ENCODE measurements at regions not wholly inside any gene's neighbourhood (a gene's known extent, or its start where the extent isn't known, plus 50 kb on each side); places are given as distances from the start of the nearest gene placed in this dataset.
"Not testable (repeated sequence)": the region's sequence is repeated elsewhere in the genome, so short reads cannot be mapped to it uniquely, and the experiment has no call there.

DNA sequence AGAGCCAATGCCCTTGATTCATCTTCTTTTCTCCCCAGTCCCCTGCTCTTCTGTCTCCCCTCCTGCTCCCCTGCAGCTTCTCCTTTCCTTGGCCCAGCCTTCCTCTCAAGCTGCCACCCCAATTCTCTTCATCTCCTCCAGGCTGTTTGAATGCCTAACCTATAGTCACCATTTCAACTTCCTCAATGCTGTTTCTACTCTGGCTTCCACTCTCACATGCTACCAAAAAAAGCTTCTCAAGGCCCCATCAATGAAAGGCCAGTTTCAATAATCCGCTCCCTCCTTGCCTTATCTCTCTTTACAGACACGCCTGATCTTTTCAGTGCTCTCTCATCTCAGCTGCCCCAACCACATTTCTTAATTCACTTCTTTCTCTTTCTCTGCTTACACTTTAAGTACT is 212.2 kb upstream of the GPR149 start:
- intact Hi-C loops (cut with DNase I), result no loop called here
- ATAC-seq (no peak), DNase-seq (no peak)

DNA sequence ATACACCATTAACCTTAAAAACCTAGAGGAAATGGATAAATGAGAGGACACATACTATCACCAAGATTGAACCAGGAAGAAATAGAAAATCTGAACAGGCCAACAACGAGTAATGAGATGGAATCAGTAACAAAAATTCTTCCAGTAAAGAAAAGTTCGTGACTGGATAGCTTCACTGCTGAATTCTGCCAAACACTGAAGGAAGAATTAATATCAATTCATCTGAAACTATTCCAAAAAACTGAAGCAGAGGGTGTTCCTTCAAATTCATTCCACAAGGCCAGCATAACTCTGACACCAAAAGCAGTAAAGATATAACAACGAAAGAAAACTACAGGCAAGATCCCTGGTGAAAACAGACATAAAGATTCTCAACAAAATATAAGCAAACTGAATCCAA is 195.8 kb upstream of the GPR149 start:
- intact Hi-C loops (cut with DNase I), result no loop called here
- DNase-seq (no peak), ATAC-seq (no peak)

DNA sequence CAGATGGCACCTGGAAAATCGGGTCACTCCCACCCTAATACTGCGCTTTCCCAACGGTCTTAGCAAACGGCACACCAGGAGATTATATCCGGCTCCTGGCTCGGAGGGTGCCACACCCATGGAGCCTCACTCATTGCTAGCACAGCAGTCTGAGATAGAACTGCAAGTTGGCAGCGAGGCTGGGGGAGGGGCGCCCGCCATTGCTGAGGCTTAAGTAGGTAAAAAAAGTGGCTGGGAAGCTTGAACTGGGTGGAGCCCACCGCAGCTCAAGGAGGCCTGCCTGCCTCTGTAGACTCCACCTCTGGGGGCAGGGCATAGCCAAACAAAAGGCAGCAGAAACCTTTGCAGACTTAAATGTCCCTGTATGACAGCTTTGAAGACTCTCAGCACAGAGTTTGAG is 189.6 kb upstream of the GPR149 start:
- ATAC-seq; DNase-seq; intact Hi-C loops (cut with DNase I): not testable (repeated sequence)

DNA sequence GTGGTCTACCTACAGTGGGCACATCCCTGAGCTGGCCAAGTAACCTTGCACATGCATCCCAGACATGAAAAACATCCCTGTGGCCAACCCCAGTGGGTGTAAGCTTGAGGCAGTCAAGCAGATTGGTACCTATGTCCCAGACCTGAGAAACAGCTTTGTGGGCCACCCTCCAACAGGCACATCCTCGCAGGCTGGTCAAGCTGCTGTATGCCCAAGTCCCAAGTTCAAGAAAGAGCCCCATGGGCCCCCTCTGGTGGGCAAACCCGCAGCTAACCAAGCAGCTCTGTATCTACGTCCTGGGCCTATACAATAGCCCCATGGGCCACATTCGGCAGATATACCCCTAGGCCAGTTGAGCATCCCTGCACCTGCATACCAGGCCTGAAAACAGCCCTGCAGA is 186.3 kb upstream of the GPR149 start:
- no peak for DNase-seq
- intact Hi-C loops (cut with DNase I), result no loop called here
- no peak for ATAC-seq

DNA sequence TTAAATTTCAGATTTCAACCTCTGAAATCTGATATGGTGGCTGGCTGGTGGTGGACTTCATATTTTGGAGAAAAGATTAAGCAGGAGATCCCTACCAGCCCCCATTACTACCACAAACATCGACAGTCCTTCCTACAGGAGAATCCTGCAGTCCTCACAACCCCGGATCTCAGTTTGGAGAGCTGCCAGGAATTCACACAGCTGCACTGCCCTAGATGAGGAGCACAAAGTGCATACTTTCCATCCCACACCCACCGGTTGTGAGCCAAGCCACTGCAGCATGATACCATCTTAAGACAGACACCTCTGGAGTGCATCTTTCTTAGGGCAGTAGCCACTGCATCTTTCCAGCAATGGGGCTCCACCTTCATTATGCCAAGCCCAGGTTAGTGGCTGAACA is 185.5 kb upstream of the GPR149 start:
- intact Hi-C loops (cut with DNase I), result no loop called here
- ATAC-seq (no peak), DNase-seq (no peak)

DNA sequence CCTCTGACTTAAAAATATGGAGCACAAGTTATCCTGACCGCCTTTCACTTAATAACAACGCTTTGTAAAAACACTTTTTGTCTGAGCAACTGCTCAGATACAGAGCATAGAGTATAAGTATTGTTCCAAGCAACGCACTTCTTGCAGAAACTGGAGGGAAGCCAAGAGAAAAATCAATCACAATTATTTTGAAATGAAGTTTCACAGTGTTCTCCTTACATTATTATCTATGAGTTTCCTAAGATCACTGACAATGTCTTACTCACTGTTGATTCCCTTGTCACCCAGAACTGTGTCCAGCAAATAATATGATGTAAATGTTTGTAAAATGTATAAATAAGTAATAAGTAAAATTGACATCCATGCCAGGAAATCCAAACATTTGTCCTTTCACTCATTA is 184.6 kb upstream of the GPR149 start:
- intact Hi-C loops (cut with DNase I), result no loop called here
- ATAC-seq (no peak), DNase-seq (no peak)

DNA sequence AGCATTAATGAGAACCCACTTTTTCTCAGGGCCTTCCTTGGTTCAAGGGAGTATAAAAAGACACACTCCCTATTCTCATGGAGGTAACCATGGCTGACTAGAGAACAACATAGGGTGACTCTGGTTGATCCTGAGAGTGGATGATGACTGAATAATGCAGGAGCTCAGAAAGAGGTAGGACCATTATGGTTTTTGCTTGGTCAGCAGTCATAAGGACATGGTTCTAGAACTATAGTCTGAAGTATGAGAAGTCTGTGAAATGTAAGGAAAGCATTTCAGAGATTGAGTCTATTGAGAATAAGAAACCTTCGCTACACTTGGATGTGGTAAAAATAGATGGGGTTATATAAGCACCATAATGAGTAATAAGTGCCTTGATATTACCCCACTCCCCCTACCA is 184.1 kb upstream of the GPR149 start:
- no peak for ATAC-seq
- intact Hi-C loops (cut with DNase I), result no loop called here
- no peak for DNase-seq

DNA sequence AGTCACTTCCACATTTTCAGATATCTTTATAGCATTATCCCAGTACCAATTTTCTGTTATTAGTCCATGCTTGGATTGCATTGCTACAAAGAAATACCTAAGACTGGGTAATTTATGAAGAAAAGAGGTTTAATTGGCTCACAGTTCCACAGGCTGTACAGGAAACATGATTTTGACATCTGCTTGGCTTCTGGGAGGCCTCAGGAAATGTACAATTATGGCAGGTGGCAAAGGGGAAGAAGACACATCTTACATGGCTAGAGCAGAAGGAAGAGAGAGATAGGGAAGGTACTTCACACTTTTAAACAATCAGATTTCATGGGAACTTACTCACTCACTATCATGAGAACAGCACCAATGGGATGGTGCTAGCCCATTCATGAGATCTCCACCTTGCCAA is 172.3 kb upstream of the GPR149 start:
- intact Hi-C loops (cut with DNase I), result no loop called here
- no peak for DNase-seq
- no peak for ATAC-seq

DNA sequence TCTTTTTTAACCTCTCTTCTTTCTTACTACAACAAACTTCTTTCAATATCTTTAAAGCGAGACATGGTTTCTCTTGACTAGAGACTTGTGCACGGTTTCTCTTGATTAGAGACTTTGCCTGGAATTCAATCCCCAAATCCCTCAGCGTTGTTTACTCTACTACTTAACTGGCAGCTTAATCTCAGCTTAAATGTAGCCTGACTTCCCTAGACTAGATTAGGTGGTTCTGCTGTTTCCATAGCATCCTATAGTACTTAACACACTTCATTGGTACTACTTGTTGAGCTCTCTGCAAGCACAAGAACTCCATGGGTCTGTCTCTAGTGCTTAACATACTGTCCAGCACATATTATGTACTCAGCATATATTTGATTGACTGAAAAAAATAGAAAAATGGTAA is 168.2 kb upstream of the GPR149 start:
- intact Hi-C loops (cut with DNase I), result loop anchor here in 1 of 2 donors (5.0 kb wide), 1 partner anchor 734 kb away; no protein-coding TSS in a partner anchor

DNA sequence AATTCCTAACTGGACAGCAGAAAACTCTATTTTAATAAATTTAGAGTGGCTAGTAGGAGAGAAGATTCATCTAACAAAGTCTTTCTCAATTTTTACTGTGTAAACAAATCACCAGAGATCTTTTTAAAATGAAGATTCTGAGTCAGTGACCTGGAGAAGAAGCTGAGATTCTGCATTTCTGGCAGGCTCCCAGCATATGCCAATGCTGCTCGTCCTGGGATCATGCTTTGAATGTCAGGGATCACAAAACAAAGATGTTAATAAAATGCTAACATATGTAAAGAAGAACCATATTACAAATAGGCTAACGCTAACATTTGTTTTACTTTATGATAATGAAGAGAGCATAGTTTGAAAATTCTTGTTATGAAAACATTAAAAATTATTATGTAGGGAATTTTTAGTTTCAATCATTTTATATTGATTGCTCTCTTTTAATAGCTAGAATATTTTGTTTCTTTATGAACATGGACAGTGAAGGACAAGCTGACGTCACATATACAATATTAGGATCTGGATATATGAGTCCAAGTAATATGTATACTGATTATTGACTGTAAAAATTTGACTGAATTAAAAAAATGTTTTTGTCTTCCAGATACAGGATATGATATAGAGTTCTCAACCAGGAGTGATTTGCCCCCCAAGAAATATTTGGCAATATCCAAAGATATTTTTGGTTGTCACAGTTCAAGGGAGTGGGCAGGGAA is 160.8 kb upstream of the GPR149 start:
- intact Hi-C loops (cut with DNase I), result no loop called here
- ATAC-seq, result no peak
- no peak for DNase-seq

More for the DNA sequence above, 168.2 kb upstream of the GPR149 start:
- DNase-seq, result no peak
- no peak for ATAC-seq

DNA sequence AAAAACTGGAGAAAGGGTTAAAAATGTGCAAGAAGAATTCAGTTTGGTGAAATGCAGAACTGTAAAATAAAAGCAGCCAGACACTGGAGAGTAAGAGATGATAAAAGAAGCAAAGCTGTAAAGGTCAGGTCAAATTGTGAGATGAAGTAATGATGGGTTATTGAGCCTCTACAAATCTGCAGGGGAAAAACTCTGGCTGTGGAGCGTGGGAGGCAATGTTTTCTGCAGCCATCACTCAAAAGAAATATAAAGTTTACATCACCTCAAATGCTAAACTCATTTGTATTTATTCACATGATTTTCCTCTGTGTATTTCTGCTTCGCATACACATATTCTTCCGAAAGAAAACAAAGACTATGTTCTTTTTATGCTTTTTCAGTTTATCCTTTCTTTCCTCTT is 158.8 kb upstream of the GPR149 start:
- DNase-seq (no peak), ATAC-seq (no peak)
- intact Hi-C loops (cut with DNase I), result no loop called here

DNA sequence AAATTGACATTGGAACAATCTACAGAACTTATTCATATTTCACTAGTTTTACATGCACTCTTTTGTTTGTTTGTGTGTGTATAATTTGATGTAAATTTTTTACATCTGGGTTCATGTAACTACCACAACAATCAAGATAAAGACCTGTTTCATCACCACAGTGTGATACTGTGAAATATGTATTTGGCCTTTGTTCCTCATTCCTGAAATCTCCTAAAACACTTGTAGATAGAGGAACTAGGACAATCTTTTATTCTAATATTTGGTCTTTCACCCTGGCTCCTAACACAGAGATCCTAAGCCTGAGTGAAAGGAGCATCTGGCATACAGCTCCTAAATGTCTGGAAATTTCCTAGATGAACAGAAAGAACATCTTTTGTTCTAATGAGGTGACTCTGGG is 155.0 kb upstream of the GPR149 start:
- DNase-seq (no peak), ATAC-seq (no peak)
- intact Hi-C loops (cut with DNase I), result no loop called here

DNA sequence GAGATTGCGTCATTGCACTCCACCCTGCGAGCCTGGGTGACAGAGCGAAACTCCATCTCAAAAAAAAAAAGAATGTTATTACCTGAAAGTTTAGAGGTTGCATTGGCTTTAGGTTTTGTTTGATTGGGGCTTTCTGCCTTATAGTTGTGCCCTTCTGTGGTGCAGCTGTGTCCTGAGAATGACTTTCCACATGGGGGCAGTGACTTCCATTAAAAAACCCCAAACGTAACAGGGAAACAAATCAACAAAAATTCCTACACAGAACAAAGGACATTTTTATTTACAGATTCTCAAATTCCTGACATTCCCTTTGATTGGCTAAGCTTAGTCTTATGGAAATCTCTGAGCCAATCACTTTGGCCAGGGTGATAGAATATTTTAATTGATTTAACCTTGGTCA is 154.1 kb upstream of the GPR149 start:
- no peak for DNase-seq
- ATAC-seq, result no peak
- intact Hi-C loops (cut with DNase I), result no loop called here

DNA sequence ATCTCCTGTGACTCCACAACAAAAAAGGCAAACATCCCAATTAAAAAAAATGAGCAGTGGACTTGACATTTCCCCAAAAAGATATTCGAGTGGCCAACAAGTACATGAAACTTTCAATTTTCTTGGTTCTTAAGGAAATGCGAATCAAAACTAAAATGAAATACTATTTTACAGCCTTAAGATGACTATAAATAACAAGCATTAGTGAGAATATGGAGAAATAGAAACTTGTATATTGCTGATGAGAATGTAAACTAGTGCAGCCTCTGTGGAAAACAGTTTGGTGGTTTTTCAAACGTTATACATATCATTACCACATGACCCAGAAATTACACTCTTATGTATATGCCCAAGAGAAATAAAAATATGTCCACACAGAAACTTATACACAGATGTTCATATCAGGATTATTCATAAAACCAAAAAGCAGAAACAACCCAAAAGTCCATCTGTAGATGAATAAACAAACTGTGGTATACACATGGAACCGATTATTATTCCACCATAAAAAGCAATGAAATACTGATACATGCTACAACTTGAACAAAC is 153.2 kb upstream of the GPR149 start:
- ATAC-seq, result no peak
- intact Hi-C loops (cut with DNase I), result no loop called here
- no peak for DNase-seq

DNA sequence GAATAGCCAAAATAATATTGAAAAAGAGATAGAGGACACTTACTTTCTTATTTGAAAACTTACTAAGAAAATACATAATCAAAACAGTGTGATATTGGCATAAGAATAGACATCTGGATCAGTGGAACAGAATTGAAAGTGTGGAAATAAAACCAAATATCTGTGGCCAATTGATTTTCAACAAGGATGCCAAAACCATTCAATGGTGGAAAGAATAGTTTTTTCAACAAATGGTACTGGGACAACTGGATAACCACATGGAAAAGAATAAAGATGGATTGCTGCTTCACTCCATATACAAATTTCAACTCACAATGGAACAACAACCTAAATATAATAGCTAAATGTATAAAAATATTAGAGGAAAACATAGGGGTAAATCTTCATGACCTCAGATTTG is 152.5 kb upstream of the GPR149 start:
- intact Hi-C loops (cut with DNase I), result no loop called here
- ATAC-seq (no peak), DNase-seq (no peak)

DNA sequence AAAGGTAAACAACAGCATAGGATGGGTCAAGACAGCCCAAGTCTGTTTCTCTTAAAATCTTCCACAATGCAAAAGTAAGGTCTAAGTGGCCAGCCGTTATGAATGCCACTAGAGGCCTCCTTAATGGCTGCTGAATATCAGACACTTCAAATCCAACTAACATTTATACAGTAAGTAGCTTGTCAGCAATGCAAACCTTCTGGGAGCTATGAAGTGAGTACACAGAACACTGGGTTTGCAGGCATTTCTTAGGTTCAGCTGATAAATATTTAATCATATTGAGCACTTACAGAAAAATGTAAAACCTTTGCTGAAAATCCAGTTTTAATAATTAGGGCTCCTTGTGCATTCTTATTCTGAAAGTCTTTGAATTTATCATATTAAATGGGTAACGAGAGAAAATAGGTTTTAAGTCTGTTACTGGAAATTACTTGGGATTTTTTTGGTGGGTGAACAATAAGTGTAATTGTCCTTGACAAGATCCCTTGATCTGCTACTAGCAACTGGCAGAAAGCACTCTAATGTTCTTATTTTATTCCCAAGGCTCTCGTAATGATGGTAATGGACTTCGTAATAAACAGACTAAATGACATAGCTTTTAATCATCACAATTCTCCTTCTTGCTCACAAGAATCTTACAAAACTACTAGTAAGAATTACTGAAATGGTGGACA is 141.7 kb upstream of the GPR149 start:
- no peak for ATAC-seq
- intact Hi-C loops (cut with DNase I), result no loop called here
- DNase-seq, result no peak

DNA sequence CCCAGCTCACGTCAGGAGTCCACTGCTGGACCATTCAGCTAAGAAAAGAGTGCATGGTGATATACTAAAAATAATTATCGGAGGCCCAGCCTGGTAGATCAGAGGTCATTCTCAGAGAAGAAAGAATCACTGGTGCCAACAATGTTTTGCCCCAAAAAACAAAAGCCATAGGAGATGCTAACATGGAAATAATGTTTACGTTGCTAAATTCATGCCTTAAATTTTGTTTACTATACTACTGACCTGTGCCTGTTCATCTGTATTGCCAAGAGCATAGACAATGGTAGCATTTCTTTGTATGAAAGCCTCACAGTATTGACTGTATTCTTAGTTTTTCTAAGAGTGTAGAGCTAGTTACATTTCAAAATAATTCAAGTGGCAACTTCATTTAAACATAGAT is 138.1 kb upstream of the GPR149 start:
- DNase-seq (no peak), ATAC-seq (no peak)
- intact Hi-C loops (cut with DNase I), result no loop called here

DNA sequence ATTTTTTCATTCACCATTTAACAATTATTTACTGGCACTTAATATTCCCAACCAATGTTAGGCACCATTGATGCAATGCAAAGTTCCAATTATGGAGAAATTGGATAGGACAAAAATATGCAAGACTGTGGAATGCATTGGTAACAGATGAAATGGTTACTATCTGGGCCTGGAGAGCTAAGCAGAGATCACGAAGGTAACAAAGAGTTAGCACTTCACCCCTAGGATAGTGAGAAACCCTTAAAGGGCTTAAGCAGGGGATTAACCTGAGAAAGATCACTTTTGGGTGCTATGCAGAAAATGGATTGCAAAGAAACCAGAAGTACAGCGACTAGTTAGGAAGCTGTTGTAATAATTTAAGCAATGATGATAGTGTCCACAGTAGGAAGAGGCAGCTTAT is 129.6 kb upstream of the GPR149 start:
- intact Hi-C loops (cut with DNase I), result no loop called here
- ATAC-seq (no peak), DNase-seq (no peak)

DNA sequence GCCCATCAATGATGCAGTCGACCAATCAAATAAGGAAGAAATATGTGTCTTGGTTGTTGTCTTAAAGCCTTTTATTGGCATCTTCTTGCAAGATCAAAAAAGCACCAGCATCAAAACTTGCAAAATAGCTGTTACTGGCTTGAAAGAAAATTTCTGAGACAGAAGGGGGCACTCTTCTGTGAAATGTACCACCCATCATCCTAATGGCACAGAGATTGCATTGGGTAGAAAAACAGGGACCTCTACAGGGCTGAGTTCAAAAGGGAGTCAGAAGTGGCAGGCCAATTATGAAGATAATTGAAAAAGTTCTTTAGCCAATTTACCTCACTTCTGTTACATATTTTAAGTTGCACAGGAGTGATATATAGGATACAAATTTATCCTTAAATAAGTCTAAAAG is 122.3 kb upstream of the GPR149 start:
- intact Hi-C loops (cut with DNase I), result no loop called here
- DNase-seq, result no peak
- ATAC-seq, result no peak

DNA sequence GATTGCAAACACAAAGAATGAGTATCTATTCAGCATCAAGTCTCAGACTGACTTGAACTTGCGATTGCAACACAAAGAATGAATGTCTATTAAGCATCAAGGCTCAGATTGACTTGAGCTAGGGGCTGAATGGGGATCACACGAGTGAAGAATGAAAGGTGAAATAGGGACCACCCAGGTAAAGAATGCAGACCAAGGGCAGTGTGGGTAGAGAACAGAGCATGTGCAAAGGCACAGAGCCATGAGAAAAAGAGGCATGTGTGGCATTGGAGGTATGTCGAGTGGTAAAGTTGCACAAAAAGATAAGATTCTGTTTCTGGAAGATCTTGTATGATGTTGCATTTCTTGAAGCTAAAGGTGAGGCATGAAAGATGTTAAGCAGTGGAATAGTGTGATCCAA is 119.4 kb upstream of the GPR149 start:
- ATAC-seq, result no peak
- no peak for DNase-seq
- intact Hi-C loops (cut with DNase I), result no loop called here

DNA sequence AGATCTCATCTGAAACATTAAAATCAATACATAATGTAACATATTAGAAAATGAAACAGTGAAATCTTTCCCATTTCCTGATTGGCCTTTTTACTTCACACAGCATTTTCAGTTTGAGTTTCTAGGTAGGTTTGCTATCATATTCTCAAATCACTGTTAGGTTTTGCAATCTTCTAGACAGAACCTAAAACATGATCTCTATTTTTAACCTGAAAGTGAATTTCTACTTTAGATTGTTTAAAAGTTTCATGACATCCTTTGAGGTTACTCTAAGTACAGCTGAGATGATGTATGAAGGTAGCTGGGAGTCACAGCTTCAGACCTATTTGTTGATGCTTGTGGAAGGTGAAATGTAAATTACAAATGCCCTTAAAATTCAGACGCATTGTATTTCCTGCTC is 118.4 kb upstream of the GPR149 start:
- no peak for ATAC-seq
- intact Hi-C loops (cut with DNase I), result no loop called here
- no peak for DNase-seq
